Lower leg skin (tissue), 4 donors: ENCODE measurements at regions not wholly inside any gene's neighbourhood (a gene's known extent, or its start where the extent isn't known, plus 50 kb on each side); places are given as distances from the start of the nearest gene placed in this dataset.
"Not testable (repeated sequence)": the region's sequence is repeated elsewhere in the genome, so short reads cannot be mapped to it uniquely, and the experiment has no call there.

Source experiments
- DNase-seq, 2 donors: peaks; one replicate each; pipeline ENCODE4 v3.0.0-alpha.2; 2019; ENCODE audit warnings: low spot score in 2 of 2
- H3K4me3 ChIP-seq: fragments of 200-600 bp; sonication (generic); 2 replicates; pipeline ENCODE4 v1.5.1; 2017; ENCODE audit warnings: mild to moderate bottlenecking, low read depth; ENCODE audit not compliant: poor library complexity, severe bottlenecking
- CTCF ChIP-seq, 3 donors: fragments of 450-650 bp; IDR thresholded peaks; one replicate each; pipeline ENCODE4 v1.5.1; 2016; ENCODE audit warnings: antibody characterized with exemption in 3 of 3, mild to moderate bottlenecking in 3 of 3, moderate library complexity in 2 of 3
- POLR2A ChIP-seq, 2 donors: fragments of 450-650 bp; IDR thresholded peaks; one replicate each; pipeline ENCODE4 v1.6.1; 2016 to 2017; ENCODE audit warnings: antibody characterized with exemption in 2 of 2, mild to moderate bottlenecking in 1 of 2, moderate library complexity in 1 of 2
- WGBS, 2 donors: methylation state at CpG; one replicate each; pipeline ENCODE4 v1.1.5; 2018; 5-methylcytosine and 5-hydroxymethylcytosine counted together
- intact Hi-C: fragments of 100-400 bp; cut with DNase I; formaldehyde crosslinking; loops from one replicate; pipeline ENCODE4 v1.15.0; 2023; ENCODE audit warnings: low total_unique reads

GRCh38 chr12:107605293-107605692 lies 80.3 kb upstream of the PWP1 start:
- no peak overlapping the region for H3K4me3 ChIP-seq
- no peak for DNase-seq
- intact Hi-C loops = no loop called here
- 52 to 66% methylated on average over 3 of the region's 3 CpGs for WGBS, 2 donors
- TF ChIP-seq CTCF (IDR thresholded peaks at IDR 0.05) (no peak), POLR2A (IDR thresholded peaks at IDR 0.05) (no peak)

DNA sequence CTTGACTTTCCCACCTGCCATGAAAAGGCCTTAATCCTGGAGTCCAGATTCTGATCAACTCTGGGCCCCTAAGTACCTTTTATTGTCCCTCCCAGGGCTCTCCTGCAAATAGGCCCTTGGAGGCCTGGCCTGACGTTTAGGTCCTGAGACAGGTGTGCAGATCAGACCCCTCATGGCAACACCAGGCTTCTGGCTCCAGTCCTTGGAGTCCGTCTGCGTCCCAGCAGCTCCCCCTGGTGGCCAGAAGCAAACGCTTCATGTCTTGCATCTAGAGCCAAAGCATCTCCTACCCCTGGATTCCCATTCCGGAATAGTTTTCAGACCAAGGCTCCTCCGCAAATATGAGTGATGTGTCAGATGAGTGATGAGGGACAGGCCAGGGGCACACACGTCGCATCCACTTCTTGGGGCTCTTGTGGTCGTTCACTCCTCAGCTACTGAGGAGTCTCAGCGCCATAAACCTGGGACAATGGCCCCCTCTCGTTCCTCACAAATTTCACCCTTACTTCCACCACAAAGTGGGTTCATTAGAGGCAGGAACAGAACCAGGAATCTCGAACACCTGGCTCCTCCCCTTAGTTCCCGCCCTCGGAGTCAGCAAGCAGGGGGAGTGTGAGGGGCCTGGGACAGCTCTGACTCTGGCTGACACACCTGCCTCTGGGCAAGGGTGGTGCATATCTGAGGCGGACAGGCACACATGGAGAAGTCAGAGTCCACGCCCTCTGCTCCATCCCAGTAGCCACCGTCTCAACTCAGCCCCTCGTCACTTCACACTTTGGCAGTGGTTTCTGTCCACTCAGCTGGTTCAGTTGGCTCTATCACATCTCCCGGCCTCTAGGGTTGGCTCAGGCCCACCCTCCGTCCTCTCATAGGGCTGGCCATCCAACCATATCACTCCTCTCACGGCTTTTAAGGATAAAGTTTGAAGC lies 77.9 kb upstream of the PWP1 start:
- peak; percentile 47 to 94 for DNase-seq
- 30 to 32% methylated on average over 21 of the region's 21 CpGs for WGBS, 2 donors
- TF ChIP-seq CTCF (IDR thresholded peaks at IDR 0.05) (peak in 1 of 3 donors; percentile 84), POLR2A (IDR thresholded peaks at IDR 0.05) (no peak)
- intact Hi-C loops = loop anchor here (2.0 kb wide), 1 partner anchor 477 kb away; no protein-coding TSS in a partner anchor
- H3K4me3 ChIP-seq = no peak overlapping the region

- H3K4me3 ChIP-seq, intact Hi-C loops, DNase-seq: not testable (repeated sequence)
- 94 to 97% methylated on average over 5 of the region's 5 CpGs for WGBS, 2 donors
Measured at GRCh38 chr12:107608779-107609178, 76.8 kb upstream of the PWP1 start.

DNA sequence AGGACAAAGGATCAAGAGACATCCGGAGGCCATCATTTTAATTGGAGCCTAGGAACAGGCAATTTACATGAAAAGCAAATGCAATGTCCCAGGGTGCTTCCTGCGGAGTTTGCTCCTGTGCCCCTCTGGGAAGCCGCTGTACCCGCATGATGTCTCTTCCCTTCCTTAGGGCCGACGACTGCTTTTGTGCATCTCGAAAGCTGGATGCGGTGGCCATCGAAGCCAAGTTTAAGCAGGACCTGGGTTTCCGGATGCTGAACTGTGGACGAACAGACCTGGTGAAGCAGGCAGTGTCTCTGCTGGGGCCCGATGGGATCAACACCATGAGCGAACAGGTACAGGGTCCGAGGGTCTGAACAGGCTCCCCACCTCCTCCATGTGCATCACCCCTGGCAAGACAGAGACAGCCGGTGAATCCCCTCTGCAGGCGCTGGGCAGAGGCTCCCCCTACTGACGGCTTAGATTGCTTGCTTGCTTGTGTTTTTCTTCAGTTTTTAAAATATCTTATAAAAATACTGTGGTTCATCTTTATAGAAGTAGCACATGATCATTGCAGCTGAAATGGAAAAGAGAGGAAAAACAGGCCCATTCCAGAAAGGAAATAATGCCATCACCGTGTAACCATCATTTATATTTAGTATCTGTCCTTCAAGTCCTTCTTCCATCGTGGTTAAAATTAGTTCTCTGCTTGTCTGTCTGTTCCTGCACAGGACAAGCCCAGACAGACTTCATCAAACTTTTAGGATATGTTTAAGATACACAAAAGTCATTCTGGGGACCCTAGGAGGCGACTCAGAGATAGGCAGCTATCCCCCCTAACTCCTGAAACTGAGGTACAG lies 75.4 kb upstream of the PWP1 start:
- no peak for TF ChIP-seq CTCF (IDR thresholded peaks at IDR 0.05)
- TF ChIP-seq POLR2A (IDR thresholded peaks at IDR 0.05) = no peak
- H3K4me3 ChIP-seq = no peak overlapping the region
- no peak for DNase-seq
- WGBS, 2 donors = 64 to 65% methylated on average over 20 of the region's 20 CpGs
- intact Hi-C loops = no loop called here

- intact Hi-C loops = no loop called here
- no peak for TF ChIP-seq CTCF (IDR thresholded peaks at IDR 0.05)
- no peak for TF ChIP-seq POLR2A (IDR thresholded peaks at IDR 0.05)
- DNase-seq = no peak
- H3K4me3 ChIP-seq = no peak overlapping the region
- WGBS, 2 donors = 83 to 84% methylated on average over 19 of the region's 19 CpGs
Measured at GRCh38 chr12:107612508-107612907, 73.1 kb upstream of the PWP1 start.

GRCh38 chr12:107616941-107617340 lies 68.7 kb upstream of the PWP1 start:
- TF ChIP-seq POLR2A (IDR thresholded peaks at IDR 0.05) (no peak), CTCF (IDR thresholded peaks at IDR 0.05) (no peak)
- no peak for DNase-seq
- intact Hi-C loops = no loop called here
- no peak overlapping the region for H3K4me3 ChIP-seq
- 91 to 94% methylated on average over 6 of the region's 6 CpGs for WGBS, 2 donors
